K562 (cell line): ENCODE measurements at regions not wholly inside any gene's neighbourhood (a gene's known extent, or its start where the extent isn't known, plus 50 kb on each side); places are given as distances from the start of the nearest gene placed in this dataset.

Experiments
- ATAC-seq: fragments of 200-7000 bp; cut with Tn5 transposase; 3 replicates; pipeline ENCODE4 v1.9.1; 2020; ENCODE audit warnings: moderate library complexity
- BruUV-seq: library from RNA; stranded (reverse); fragments of 400-500 nt; replicated peaks from 2 replicates; lab custom pipeline; 2021; lab: Mats Ljungman, UMichigan
- CTCF ChIA-PET: fragments of 300-600 bp; formaldehyde crosslinking; extraction: SDS; loops from one replicate; lab custom pipeline; 2021; ENCODE audit warnings: low intra/inter-chr PET ratio; lab: Yijun Ruan, JAX
- POLR2A ChIA-PET: fragments of 300-600, 350-650 bp; sonication (Branson Sonifier 250); formaldehyde crosslinking; extraction: SDS; loops from one replicate; lab custom pipeline; 2021; ENCODE audit warnings: antibody characterized with exemption, inconsistent platforms; lab: Yijun Ruan, JAX
- DNase-seq, 4 experiments: peaks; one replicate each; pipeline versions ENCODE4 v3.0.0 to v3.0.0-alpha.2; 2011 to 2018; ENCODE audit warnings: low spot score in 3 of 4, mixed read lengths in 3 of 4; ENCODE audit errors: extremely low read depth in 1 of 4
- FAIRE-seq: peaks from 2 replicates; lab custom pipeline; 2011; peaks lifted over from hg19 to GRCh38; lab: Jason Lieb, UNC
- H2AFZ ChIP-seq: 2 replicates; pipeline ENCODE4 v1.6.0; 2011; ENCODE audit warnings: low read depth, low read length, control low read depth, inconsistent platforms
- H3K27ac ChIP-seq: fragments of 200-600 bp; 3 replicates; pipeline ENCODE4 v1.8.0; 2011; ENCODE audit warnings: low read depth, mild to moderate bottlenecking, control low read depth, inconsistent platforms, low read length, moderate library complexity, mixed read lengths; ENCODE audit errors: extremely low read depth
- H3K27me3 ChIP-seq, 2 experiments: fragments of 300-600 bp in 1 of 2; 2 replicates in 1 of 2; 3 replicates in 1 of 2; pipeline versions ENCODE4 v1.6.0 to v1.8.0; 2011; ENCODE audit warnings: inconsistent platforms in 2 of 2, low read length in 2 of 2, mild to moderate bottlenecking in 1 of 2, mixed read lengths in 1 of 2, moderate library complexity in 1 of 2; ENCODE audit not compliant: control insufficient read depth in 2 of 2, insufficient read depth in 2 of 2
- H3K36me3 ChIP-seq: fragments of 300-600 bp; 3 replicates; pipeline ENCODE4 v1.8.0; 2011; ENCODE audit warnings: mild to moderate bottlenecking, low read length, inconsistent platforms; ENCODE audit not compliant: control insufficient read depth, insufficient read depth
- H3K4me1 ChIP-seq, 2 experiments: fragments of 200-600 bp in 1 of 2; replicated peaks in 1 of 2; 2 replicates in 1 of 2; 3 replicates in 1 of 2; pipeline versions ENCODE4 v1.5.1 to v1.8.0; 2011; ENCODE audit warnings: inconsistent platforms in 2 of 2, low read length in 2 of 2, mild to moderate bottlenecking in 1 of 2, mixed read lengths in 1 of 2, moderate library complexity in 1 of 2; ENCODE audit not compliant: control insufficient read depth in 2 of 2, insufficient read depth in 2 of 2
- H3K4me2 ChIP-seq: 2 replicates; pipeline ENCODE4 v1.6.1; 2011; ENCODE audit warnings: low read length, control low read depth, inconsistent platforms, mixed read lengths; ENCODE audit not compliant: insufficient read depth
- H3K4me3 ChIP-seq: fragments of 200-600 bp; sonication (generic), shearing (Covaris generic); 2 replicates; pipeline ENCODE4 v1.5.1; 2016; ENCODE audit warnings: control low read depth, inconsistent platforms
- H3K79me2 ChIP-seq: fragments of 200-600 bp; 3 replicates; pipeline ENCODE4 v1.8.0; 2011; ENCODE audit warnings: low read length, inconsistent platforms; ENCODE audit not compliant: control insufficient read depth, insufficient read depth
- H3K9ac ChIP-seq, 2 experiments: 2 replicates each; pipeline versions ENCODE4 v1.6.0 to v1.6.1; 2011; ENCODE audit warnings: low read depth in 2 of 2, low read length in 2 of 2, control low read depth in 1 of 2, inconsistent platforms in 1 of 2, mild to moderate bottlenecking in 1 of 2, mixed read lengths in 1 of 2; ENCODE audit not compliant: insufficient read depth in 1 of 2
- H3K9me1 ChIP-seq: one replicate; pipeline ENCODE4 v1.6.0; 2011; ENCODE audit warnings: inconsistent platforms, mild to moderate bottlenecking, low read length, moderate library complexity; ENCODE audit not compliant: control insufficient read depth, insufficient read depth
- H3K9me3 ChIP-seq: replicated peaks from 2 replicates; pipeline ENCODE4 v1.5.1; 2011; ENCODE audit warnings: low read depth, low read length, inconsistent platforms; ENCODE audit not compliant: control insufficient read depth, insufficient read depth
- H4K20me1 ChIP-seq: replicated peaks from 2 replicates; pipeline ENCODE4 v1.6.1; 2011; ENCODE audit warnings: low read length, inconsistent platforms, mixed read lengths; ENCODE audit not compliant: control insufficient read depth, insufficient read depth
- ATF4 ChIP-seq: fragments of 450-650 bp; formaldehyde crosslinking; IDR thresholded peaks from 2 replicates; pipeline ENCODE4 v1.4.0; 2022; ENCODE audit warnings: mild to moderate bottlenecking, moderate library complexity
- CHD1 ChIP-seq: fragments of 200-600 bp; sonication (generic); IDR thresholded peaks from one replicate; pipeline ENCODE4 v1.6.1; 2012; ENCODE audit warnings: mild to moderate bottlenecking, moderate library complexity, low read length, inconsistent platforms
- CREB1 ChIP-seq, 2 experiments: sonication (generic) in 1 of 2; formaldehyde crosslinking in 1 of 2; IDR thresholded peaks; 2 replicates each; pipeline versions ENCODE4 v1.6.1 to v1.8.0; 2012 to 2022; ENCODE audit warnings: inconsistent platforms in 1 of 2, mild to moderate bottlenecking in 1 of 2, missing genetic modification reagents in 1 of 2, moderate library complexity in 1 of 2
- FOXA3 ChIP-seq, 2 experiments: fragments of 450-650 bp in 1 of 2; sonication (generic) in 1 of 2; formaldehyde crosslinking; IDR thresholded peaks in 1 of 2; conservative IDR thresholded peaks in 1 of 2; 2 replicates each; pipeline versions ENCODE4 v1.4.0 to v1.8.0; 2020 to 2022; ENCODE audit warnings: mild to moderate bottlenecking in 2 of 2, missing genetic modification reagents in 1 of 2
- HDAC2 ChIP-seq: fragments of 450-650 bp; IDR thresholded peaks from 2 replicates; pipeline ENCODE4 v1.6.1; 2016; ENCODE audit warnings: mild to moderate bottlenecking
- IFI16 ChIP-seq: fragments of 250-450 bp; sonication (Bioruptor Pico); IDR thresholded peaks from 2 replicates; pipeline ENCODE4 v2.1.2; 2022; ENCODE audit warnings: mild to moderate bottlenecking, inconsistent platforms
- KDM2B ChIP-seq: fragments of 250-450 bp; sonication (Bioruptor Pico); IDR thresholded peaks from 2 replicates; pipeline ENCODE4 v1.8.0; 2021; ENCODE audit warnings: mild to moderate bottlenecking, moderate library complexity
- MEF2D ChIP-seq: conservative IDR thresholded peaks from 2 replicates; pipeline ENCODE4 v1.6.1; 2016; ENCODE audit warnings: low read depth, missing genetic modification characterization, missing compliant biosample characterization
- RBBP5 ChIP-seq: fragments of 200-600 bp; sonication (generic); IDR thresholded peaks from 2 replicates; pipeline ENCODE4 v1.6.1; 2012; ENCODE audit warnings: borderline replicate concordance, mild to moderate bottlenecking, low read length, control low read depth, inconsistent platforms; ENCODE audit not compliant: insufficient read depth, poor library complexity, severe bottlenecking
- REST ChIP-seq, 2 experiments: fragments of 450-650 bp; formaldehyde crosslinking in 1 of 2; IDR thresholded peaks; 2 replicates each; pipeline versions ENCODE4 v1.4.0 to v1.6.1; 2014 to 2020; ENCODE audit warnings: mild to moderate bottlenecking in 2 of 2, borderline replicate concordance in 1 of 2, low read depth in 1 of 2
- SMARCC2 ChIP-seq: fragments of 450-650 bp; IDR thresholded peaks from 2 replicates; pipeline ENCODE4 v1.6.1; 2017; ENCODE audit warnings: antibody characterized with exemption, moderate library complexity, mild to moderate bottlenecking, low read depth
- SNIP1 ChIP-seq: fragments of 450-650 bp; IDR thresholded peaks from 2 replicates; pipeline ENCODE4 v1.7.1; 2017; ENCODE audit warnings: low read depth, mild to moderate bottlenecking
- WGBS: fragments of 100-300 bp; shearing (Covaris generic); methylation state at CpG from one replicate; pipeline ENCODE4 v1.1.6; 2016; ENCODE audit warnings: low coverage, mixed read lengths; ENCODE audit not compliant: insufficient coverage; ENCODE audit errors: missing lambda C conversion rate; 5-methylcytosine and 5-hydroxymethylcytosine counted together
- in situ Hi-C: fragments of 300-500 bp; cut with MboI; formaldehyde crosslinking; loops from 4 replicates; pipeline ENCODE4 v1.15.0; 2018; ENCODE audit warnings: inconsistent platforms, mixed read lengths
- intact Hi-C: fragments of 100-400 bp; cut with micrococcal nuclease; formaldehyde crosslinking; loops from 2 replicates; pipeline ENCODE4 v1.14.2; 2022

- ChIA-PET POLR2A (no interaction called here), CTCF (no interaction called here)
- TF ChIP-seq SNIP1 (no peak), HDAC2 (no peak), SMARCC2 (no peak), FOXA3 (CRISPR knock-in tag; conservative IDR thresholded peaks at IDR 0.05 in 1 of 2, IDR thresholded peaks at IDR 0.05 in 1 of 2) (no peak), CHD1 (no peak), KDM2B (no peak), MEF2D (no peak), IFI16 (CRISPR knock-in tag) (no peak), REST (IDR thresholded peaks at IDR 0.05; ENCODE audit: borderline replicate concordance) (no peak), REST (CRISPR knock-in tag; IDR thresholded peaks at IDR 0.05; ENCODE audit: low read depth) (no peak), CREB1 (IDR thresholded peaks at IDR 0.05) (no peak), CREB1 (CRISPR knock-in tag; IDR thresholded peaks at IDR 0.05) (no peak), ATF4 (CRISPR knock-in tag) (no peak), RBBP5 (no peak)
- Histone ChIP-seq H4K20me1 (no peaks in the 10 kb centered on the region), H2AFZ (no peak overlapping the region), H3K9ac (no peak overlapping the region), H3K27ac (no peak overlapping the region), H3K4me3 (no peak overlapping the region), H3K9me1 (no peaks in the 10 kb centered on the region), H3K79me2 (no peaks in the 10 kb centered on the region), H3K9me3 (no peaks in the 10 kb centered on the region), H3K27me3 (no peaks in the 10 kb centered on the region), H3K4me2 (no peak overlapping the region), H3K4me1 (no peaks in the 10 kb centered on the region), H3K36me3 (no peaks in the 10 kb centered on the region)
- DNase-seq = no peak
- in situ Hi-C loops = no loop called here
- intact Hi-C loops = no loop called here
- BruUV-seq = no TSS peak
- ATAC-seq = no peak
- FAIRE-seq = no peak
- WGBS = 0% methylated on average over 1 of the region's 1 CpG
Observed at GRCh38 chr4:167906851-167907250, 185.5 kb upstream of the ANXA10 start.
